ENCODE measurements at regions not wholly inside any gene's neighbourhood (a gene's known extent, or its start where the extent isn't known, plus 50 kb on each side); places are given as distances from the start of the nearest gene placed in this dataset.
"Not testable (repeated sequence)": the region's sequence is repeated elsewhere in the genome, so short reads cannot be mapped to it uniquely, and the experiment has no call there.

- Mint-ChIP-seq H3K36me3 (no peaks in the 10 kb centered on the region), H3K27me3 (no peaks in the 10 kb centered on the region)
Observed at GRCh38 chr6:131476362-131476761, 96.7 kb upstream of the ARG1 start.

GRCh38 chr6:131478740-131479211 lies 94.2 kb upstream of the ARG1 start:
- not testable (repeated sequence) for H3K9me3 ChIP-seq (ENCODE audit: control insufficient read depth in 2 of 2, low read length in 2 of 2); H3K4me1 Mint-ChIP-seq; H3K4me1 ChIP-seq (ENCODE audit: control insufficient read depth, insufficient read depth, low read length, poor library complexity, severe bottlenecking); H3K27ac ChIP-seq (ENCODE audit: insufficient read depth, low read length, poor library complexity, severe bottlenecking); H3K27ac Mint-ChIP-seq; H3K9me3 Mint-ChIP-seq; H3K4me3 Mint-ChIP-seq; H3K4me3 ChIP-seq (ENCODE audit: low read depth, low read length); H3K27me3 Mint-ChIP-seq; H3K27me3 ChIP-seq (ENCODE audit: control insufficient read depth, insufficient read depth, low read length); H3K36me3 ChIP-seq (ENCODE audit: control insufficient read depth, insufficient read depth, low read length); H3K36me3 Mint-ChIP-seq; ATAC-seq (ENCODE audit: low read depth in 2 of 2); DNase-seq

More at GRCh38 chr6:131476362-131476761, 96.7 kb upstream of the ARG1 start:
- Mint-ChIP-seq H3K9me3 (peaks cover 0 to 8% (median 3%) of the 10 kb centered on the region in 7 donors), H3K27ac (no peak overlapping the region), H3K4me3 (no peak overlapping the region), H3K4me1 (peaks cover 0 to 2% (median under 1%) of the 10 kb centered on the region in 4 donors)
- H3K27me3 ChIP-seq (ENCODE audit: control insufficient read depth, insufficient read depth, low read length) = no peaks in the 10 kb centered on the region
- no peak for ATAC-seq (ENCODE audit: low read depth in 2 of 2)
- no peak for DNase-seq
- H3K36me3 ChIP-seq (ENCODE audit: control insufficient read depth, insufficient read depth, low read length) = no peaks in the 10 kb centered on the region
- no peak overlapping the region for H3K27ac ChIP-seq (ENCODE audit: insufficient read depth, low read length, poor library complexity, severe bottlenecking)
- H3K4me3 ChIP-seq (ENCODE audit: low read depth, low read length) = no peak overlapping the region
- peaks cover 0 to 6% of the 10 kb centered on the region in 2 experiments for H3K9me3 ChIP-seq (ENCODE audit: control insufficient read depth in 2 of 2, low read length in 2 of 2)
- H3K4me1 ChIP-seq (ENCODE audit: control insufficient read depth, insufficient read depth, low read length, poor library complexity, severe bottlenecking) = no peaks in the 10 kb centered on the region

- peaks cover 0 to 10% (median 4%) of the 10 kb centered on the region in 7 donors for H3K9me3 Mint-ChIP-seq
- Histone ChIP-seq H3K4me3 (ENCODE audit: low read depth, low read length) (no peak overlapping the region), H3K36me3 (ENCODE audit: control insufficient read depth, insufficient read depth, low read length) (no peaks in the 10 kb centered on the region), H3K27ac (ENCODE audit: insufficient read depth, low read length, poor library complexity, severe bottlenecking) (no peak overlapping the region), H3K4me1 (ENCODE audit: control insufficient read depth, insufficient read depth, low read length, poor library complexity, severe bottlenecking) (no peaks in the 10 kb centered on the region), H3K9me3 (ENCODE audit: control insufficient read depth in 2 of 2, low read length in 2 of 2) (no peaks in the 10 kb centered on the region), H3K27me3 (ENCODE audit: control insufficient read depth, insufficient read depth, low read length) (no peaks in the 10 kb centered on the region)
- no peak overlapping the region for H3K27ac Mint-ChIP-seq
- H3K36me3 Mint-ChIP-seq = no peaks in the 10 kb centered on the region
- peaks cover 14% of the 10 kb centered on the region for H3K27me3 Mint-ChIP-seq
- ATAC-seq (ENCODE audit: low read depth in 2 of 2) (no peak), DNase-seq (no peak)
- H3K4me3 Mint-ChIP-seq = no peak overlapping the region
- H3K4me1 Mint-ChIP-seq = peaks cover 0 to 2% (median 0%) of the 10 kb centered on the region in 4 donors
Observed at GRCh38 chr6:131486608-131487007, 86.4 kb upstream of the ARG1 start.

DNA sequence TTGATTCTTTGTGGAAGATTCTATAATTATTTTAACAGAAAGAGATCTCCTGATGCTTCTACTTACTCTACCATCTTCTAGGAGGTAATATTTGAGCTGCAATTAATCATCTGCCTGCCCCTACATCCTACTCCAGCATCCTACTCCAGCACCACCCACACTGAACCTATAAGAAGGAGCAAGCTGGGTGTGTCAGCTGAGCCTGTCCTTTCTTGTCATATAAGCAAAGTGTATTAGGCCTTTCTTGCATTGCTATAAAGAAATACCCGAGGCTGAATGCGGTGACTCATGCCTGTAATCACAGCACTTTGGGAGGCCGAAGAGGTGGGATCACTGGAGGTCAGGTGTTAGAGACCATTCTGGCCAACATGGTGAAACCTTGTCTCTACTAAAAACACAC lies 84.2 kb upstream of the ARG1 start:
- Histone ChIP-seq H3K9me3 (ENCODE audit: control insufficient read depth in 2 of 2, low read length in 2 of 2) (no peaks in the 10 kb centered on the region), H3K4me3 (ENCODE audit: low read depth, low read length) (no peak overlapping the region), H3K27me3 (ENCODE audit: control insufficient read depth, insufficient read depth, low read length) (no peaks in the 10 kb centered on the region), H3K4me1 (ENCODE audit: control insufficient read depth, insufficient read depth, low read length, poor library complexity, severe bottlenecking) (no peaks in the 10 kb centered on the region), H3K36me3 (ENCODE audit: control insufficient read depth, insufficient read depth, low read length) (no peaks in the 10 kb centered on the region), H3K27ac (ENCODE audit: insufficient read depth, low read length, poor library complexity, severe bottlenecking) (no peak overlapping the region)
- Mint-ChIP-seq H3K9me3 (peaks cover 0 to 10% (median 4%) of the 10 kb centered on the region in 7 donors), H3K27me3 (peaks cover 6% of the 10 kb centered on the region), H3K36me3 (no peaks in the 10 kb centered on the region), H3K4me1 (peaks cover 0 to 2% (median 0%) of the 10 kb centered on the region in 4 donors), H3K27ac (no peak overlapping the region), H3K4me3 (no peak overlapping the region)
- ATAC-seq (ENCODE audit: low read depth in 2 of 2) = no peak
- no peak for DNase-seq

DNA sequence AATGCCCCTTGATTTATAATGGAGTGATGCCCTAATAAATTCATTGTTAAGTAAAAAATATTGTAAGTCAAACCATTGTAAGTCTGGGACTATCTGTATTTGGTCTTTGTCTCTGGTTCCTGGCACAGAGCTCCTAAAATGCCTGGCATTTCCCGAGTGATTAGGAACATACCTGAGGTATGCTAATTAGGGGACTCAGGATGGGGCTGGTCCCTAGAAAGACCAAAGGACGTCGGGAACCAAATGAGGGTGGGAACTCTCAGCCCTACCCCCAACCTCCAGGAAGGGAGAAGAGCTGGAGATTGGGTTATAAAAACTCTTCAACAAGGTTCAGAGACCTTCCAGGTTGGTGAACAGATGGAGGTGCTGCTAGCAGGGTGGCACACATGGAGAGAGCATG lies 82.6 kb upstream of the ARG1 start:
- Mint-ChIP-seq H3K36me3 (no peaks in the 10 kb centered on the region), H3K27ac (no peak overlapping the region), H3K4me1 (peaks cover 0 to 2% (median 0%) of the 10 kb centered on the region in 4 donors), H3K27me3 (no peaks in the 10 kb centered on the region), H3K9me3 (peaks cover 0 to 8% (median 0%) of the 10 kb centered on the region in 7 donors), H3K4me3 (no peak overlapping the region)
- no peaks in the 10 kb centered on the region for H3K9me3 ChIP-seq (ENCODE audit: control insufficient read depth in 2 of 2, low read length in 2 of 2)
- H3K4me3 ChIP-seq (ENCODE audit: low read depth, low read length) = no peak overlapping the region
- no peak for DNase-seq
- ATAC-seq (ENCODE audit: low read depth in 2 of 2) = no peak
- H3K4me1 ChIP-seq (ENCODE audit: control insufficient read depth, insufficient read depth, low read length, poor library complexity, severe bottlenecking) = no peaks in the 10 kb centered on the region
- no peaks in the 10 kb centered on the region for H3K27me3 ChIP-seq (ENCODE audit: control insufficient read depth, insufficient read depth, low read length)
- H3K27ac ChIP-seq (ENCODE audit: insufficient read depth, low read length, poor library complexity, severe bottlenecking) = no peak overlapping the region
- no peaks in the 10 kb centered on the region for H3K36me3 ChIP-seq (ENCODE audit: control insufficient read depth, insufficient read depth, low read length)

GRCh38 chr6:131492932-131493573 lies 80.0 kb upstream of the ARG1 start:
- Mint-ChIP-seq H3K27me3 (no peaks in the 10 kb centered on the region), H3K36me3 (no peaks in the 10 kb centered on the region), H3K9me3 (peaks cover 0 to 7% (median 0%) of the 10 kb centered on the region in 7 donors), H3K27ac (no peak overlapping the region), H3K4me3 (no peak overlapping the region), H3K4me1 (no peaks in the 10 kb centered on the region)
- Histone ChIP-seq H3K27ac (ENCODE audit: insufficient read depth, low read length, poor library complexity, severe bottlenecking) (no peak overlapping the region), H3K4me3 (ENCODE audit: low read depth, low read length) (no peak overlapping the region), H3K9me3 (ENCODE audit: control insufficient read depth in 2 of 2, low read length in 2 of 2) (no peaks in the 10 kb centered on the region), H3K36me3 (ENCODE audit: control insufficient read depth, insufficient read depth, low read length) (no peaks in the 10 kb centered on the region), H3K4me1 (ENCODE audit: control insufficient read depth, insufficient read depth, low read length, poor library complexity, severe bottlenecking) (no peaks in the 10 kb centered on the region), H3K27me3 (ENCODE audit: control insufficient read depth, insufficient read depth, low read length) (no peaks in the 10 kb centered on the region)
- no peak for DNase-seq
- ATAC-seq (ENCODE audit: low read depth in 2 of 2) = no peak

DNA sequence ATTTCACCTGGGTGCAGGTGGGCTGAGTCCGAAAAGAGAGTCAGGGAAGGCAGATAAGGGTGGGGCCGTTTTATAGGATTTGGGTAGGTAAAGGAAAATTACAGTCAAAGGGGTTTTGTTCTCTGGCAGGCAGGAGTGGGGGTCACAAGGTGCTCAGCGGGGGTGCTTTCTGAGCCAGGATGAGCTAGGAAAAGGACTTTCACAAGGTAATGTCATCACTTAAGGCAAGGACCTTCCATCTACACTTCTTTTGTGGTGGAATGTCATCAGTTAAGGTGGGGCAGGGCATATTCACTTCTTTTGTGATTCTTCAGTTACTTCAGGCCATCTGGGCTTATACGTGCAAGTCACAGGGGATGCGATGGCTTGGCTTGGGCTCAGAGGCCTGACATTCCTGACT lies 68.6 kb upstream of the ARG1 start:
- not testable (repeated sequence) for H3K27me3 Mint-ChIP-seq; H3K27ac ChIP-seq (ENCODE audit: insufficient read depth, low read length, poor library complexity, severe bottlenecking); DNase-seq; H3K27me3 ChIP-seq (ENCODE audit: control insufficient read depth, insufficient read depth, low read length); H3K9me3 Mint-ChIP-seq; H3K36me3 Mint-ChIP-seq; H3K4me1 Mint-ChIP-seq; H3K4me3 ChIP-seq (ENCODE audit: low read depth, low read length); H3K36me3 ChIP-seq (ENCODE audit: control insufficient read depth, insufficient read depth, low read length); H3K9me3 ChIP-seq (ENCODE audit: control insufficient read depth in 2 of 2, low read length in 2 of 2); H3K27ac Mint-ChIP-seq; ATAC-seq (ENCODE audit: low read depth in 2 of 2); H3K4me3 Mint-ChIP-seq; H3K4me1 ChIP-seq (ENCODE audit: control insufficient read depth, insufficient read depth, low read length, poor library complexity, severe bottlenecking)

- no peaks in the 10 kb centered on the region for H3K27me3 ChIP-seq (ENCODE audit: control insufficient read depth, insufficient read depth, low read length)
- H3K27ac ChIP-seq (ENCODE audit: insufficient read depth, low read length, poor library complexity, severe bottlenecking) = no peak overlapping the region
- Mint-ChIP-seq H3K4me1 (peaks cover 0 to 4% (median 3%) of the 10 kb centered on the region in 4 donors), H3K27me3 (no peaks in the 10 kb centered on the region), H3K27ac (no peak overlapping the region), H3K4me3 (no peak overlapping the region), H3K36me3 (no peaks in the 10 kb centered on the region), H3K9me3 (peaks cover 0 to 2% (median 0%) of the 10 kb centered on the region in 7 donors)
- no peaks in the 10 kb centered on the region for H3K4me1 ChIP-seq (ENCODE audit: control insufficient read depth, insufficient read depth, low read length, poor library complexity, severe bottlenecking)
- no peaks in the 10 kb centered on the region for H3K9me3 ChIP-seq (ENCODE audit: control insufficient read depth in 2 of 2, low read length in 2 of 2)
- DNase-seq (no peak), ATAC-seq (ENCODE audit: low read depth in 2 of 2) (no peak)
- no peaks in the 10 kb centered on the region for H3K36me3 ChIP-seq (ENCODE audit: control insufficient read depth, insufficient read depth, low read length)
- no peak overlapping the region for H3K4me3 ChIP-seq (ENCODE audit: low read depth, low read length)
Observed at GRCh38 chr6:131510094-131510493, 62.9 kb upstream of the ARG1 start.
